HG03135 (cell line): ENCODE measurements at regions not wholly inside any gene's neighbourhood (a gene's known extent, or its start where the extent isn't known, plus 50 kb on each side); places are given as distances from the start of the nearest gene placed in this dataset.
"Not testable (repeated sequence)": the region's sequence is repeated elsewhere in the genome, so short reads cannot be mapped to it uniquely, and the experiment has no call there.

Source experiments
- ATAC-seq: cut with Tn5 transposase; IDR thresholded peaks from one replicate; pipeline ENCODE4 v1.9.1; 2021; ENCODE audit warnings: mild to moderate bottlenecking, moderate library complexity; ENCODE audit not compliant: unreplicated experiment

- no peak for ATAC-seq
Measured at GRCh38 chr10:4639960-4640359, 186.0 kb upstream of the AKR1E2 start.

- ATAC-seq = no peak
Measured at GRCh38 chr10:4638099-4638498, 187.9 kb upstream of the AKR1E2 start.

- ATAC-seq = no peak
Measured at GRCh38 chr10:4637657-4638056, 188.3 kb upstream of the AKR1E2 start.

- no peak for ATAC-seq
Measured at GRCh38 chr10:4635883-4636282, 190.1 kb upstream of the AKR1E2 start.

GRCh38 chr10:4635388-4635787, 190.6 kb upstream of the AKR1E2 start:
- ATAC-seq = no peak

- no peak for ATAC-seq
Measured at GRCh38 chr10:4633776-4634175, 192.2 kb upstream of the AKR1E2 start.

- ATAC-seq = no peak
Measured at GRCh38 chr10:4633186-4633585, 192.8 kb upstream of the AKR1E2 start.

- no peak for ATAC-seq
Measured at GRCh38 chr10:4632757-4633156, 193.2 kb upstream of the AKR1E2 start.

- ATAC-seq = no peak
Measured at GRCh38 chr10:4626919-4627318, 199.1 kb upstream of the AKR1E2 start.

- ATAC-seq = no peak
Measured at GRCh38 chr10:4623757-4624420, 202.1 kb upstream of the AKR1E2 start.

- no peak for ATAC-seq
Measured at GRCh38 chr10:4623200-4623599, 202.8 kb upstream of the AKR1E2 start.

- no peak for ATAC-seq
Measured at GRCh38 chr10:4622384-4622783, 203.6 kb upstream of the AKR1E2 start.

- no peak for ATAC-seq
Measured at GRCh38 chr10:4617589-4617988, 208.4 kb upstream of the AKR1E2 start.

- ATAC-seq = no peak
Measured at GRCh38 chr10:4615042-4615441, 211.0 kb upstream of the AKR1E2 start.

GRCh38 chr10:4609251-4609650, 216.8 kb upstream of the AKR1E2 start:
- no peak for ATAC-seq

- ATAC-seq = no peak
Measured at GRCh38 chr10:4607681-4608080, 218.3 kb upstream of the AKR1E2 start.

- no peak for ATAC-seq
Measured at GRCh38 chr10:4606856-4607636, 219.0 kb upstream of the AKR1E2 start.

- no peak for ATAC-seq
Measured at GRCh38 chr10:4602764-4603491, 223.1 kb upstream of the AKR1E2 start.

- no peak for ATAC-seq
Measured at GRCh38 chr10:4599471-4599870, 226.5 kb upstream of the AKR1E2 start.

- ATAC-seq = not testable (repeated sequence)
Measured at GRCh38 chr10:4597898-4598297, 228.1 kb upstream of the AKR1E2 start.

- no peak for ATAC-seq
Measured at GRCh38 chr10:4596951-4597350, 229.1 kb upstream of the AKR1E2 start.
